HG02623 (cell line): ENCODE measurements at regions not wholly inside any gene's neighbourhood (a gene's known extent, or its start where the extent isn't known, plus 50 kb on each side); places are given as distances from the start of the nearest gene placed in this dataset.

Source experiments
- ATAC-seq: cut with Tn5 transposase; IDR thresholded peaks from one replicate; pipeline ENCODE4 v1.9.1; 2021; ENCODE audit warnings: moderate library complexity; ENCODE audit not compliant: unreplicated experiment

DNA sequence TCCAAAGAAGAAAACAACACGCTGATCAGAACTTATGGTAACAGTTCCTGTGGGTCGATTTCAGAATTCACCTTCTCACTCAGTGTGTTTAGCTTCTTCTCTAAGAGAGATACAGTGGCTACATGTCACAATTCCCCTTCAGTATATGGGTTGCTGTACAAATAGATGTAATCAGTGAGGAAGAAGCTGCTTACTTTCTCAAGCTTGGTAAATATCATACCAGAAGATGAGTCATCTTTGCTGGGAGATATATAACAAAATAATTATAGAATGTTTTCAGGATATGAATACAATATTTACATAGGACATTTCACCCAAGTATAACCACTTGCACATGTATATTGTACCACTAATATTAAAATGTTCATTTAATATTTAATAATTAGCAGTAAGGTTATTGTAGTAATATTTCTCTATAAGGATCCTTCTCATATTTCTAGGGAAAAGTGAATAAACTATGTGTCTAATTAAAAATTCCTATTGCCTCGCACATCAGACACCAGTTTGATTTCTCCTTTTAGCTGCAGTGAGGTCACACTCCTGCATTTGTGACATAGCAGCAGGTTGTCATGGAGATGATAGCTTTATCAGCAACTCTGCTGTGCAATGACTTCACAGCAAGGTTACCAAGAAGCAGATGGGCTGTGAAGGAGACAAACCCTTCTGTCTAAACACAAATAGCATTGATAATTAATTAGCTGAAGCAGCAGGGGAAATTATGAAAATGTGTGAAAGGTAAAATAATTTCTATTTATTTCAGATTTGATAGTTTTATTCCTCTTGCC, 211.4 kb downstream of the TUSC7 start:
- no peak for ATAC-seq

DNA sequence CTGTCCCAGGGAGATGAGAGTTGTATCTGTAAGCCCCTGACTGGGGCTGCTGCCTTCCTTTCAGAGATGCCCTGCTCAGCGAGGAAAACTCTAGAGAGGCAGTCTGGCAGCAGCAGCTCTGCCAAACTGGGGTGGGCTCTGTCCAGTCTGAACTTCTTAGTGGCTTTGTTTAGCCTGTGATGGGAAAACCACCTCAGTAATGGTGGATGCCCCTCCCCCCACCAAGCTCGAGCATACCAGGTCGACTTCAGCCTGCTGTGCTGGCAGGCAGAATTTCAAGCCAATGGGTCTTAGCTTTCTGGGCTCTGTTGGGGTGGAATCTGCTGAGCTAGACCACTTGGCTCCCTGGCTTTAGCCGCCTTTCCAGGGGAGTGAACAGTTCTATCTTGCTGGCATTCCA, 218.3 kb downstream of the TUSC7 start:
- no peak for ATAC-seq

GRCh38 chr3:116929505-116930222, 220.1 kb downstream of the TUSC7 start:
- ATAC-seq = no peak

DNA sequence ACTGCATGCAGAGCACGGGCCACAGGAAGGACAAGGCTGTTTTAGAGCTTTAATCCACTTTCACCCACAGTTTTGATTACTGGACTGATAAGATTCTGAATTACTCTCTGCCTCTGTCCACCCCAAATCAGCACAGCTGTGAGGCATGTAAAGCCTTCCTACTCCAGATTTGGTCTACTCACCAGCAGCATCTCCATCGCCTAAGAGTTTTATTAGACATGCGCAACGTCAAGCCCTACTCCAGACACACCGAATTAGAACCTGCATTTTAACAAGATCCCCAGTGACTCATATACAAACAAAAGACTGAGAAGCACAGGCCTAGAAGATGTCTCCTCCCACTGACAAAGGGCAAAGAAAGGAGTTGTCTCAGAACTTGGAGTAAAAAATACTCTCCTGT, 221.2 kb downstream of the TUSC7 start:
- no peak for ATAC-seq

- ATAC-seq = no peak
These were observed 229.5 kb downstream of the TUSC7 start for GRCh38 chr3:116939091-116939490.

GRCh38 chr3:116939550-116939949, 230.0 kb downstream of the TUSC7 start:
- no peak for ATAC-seq

DNA sequence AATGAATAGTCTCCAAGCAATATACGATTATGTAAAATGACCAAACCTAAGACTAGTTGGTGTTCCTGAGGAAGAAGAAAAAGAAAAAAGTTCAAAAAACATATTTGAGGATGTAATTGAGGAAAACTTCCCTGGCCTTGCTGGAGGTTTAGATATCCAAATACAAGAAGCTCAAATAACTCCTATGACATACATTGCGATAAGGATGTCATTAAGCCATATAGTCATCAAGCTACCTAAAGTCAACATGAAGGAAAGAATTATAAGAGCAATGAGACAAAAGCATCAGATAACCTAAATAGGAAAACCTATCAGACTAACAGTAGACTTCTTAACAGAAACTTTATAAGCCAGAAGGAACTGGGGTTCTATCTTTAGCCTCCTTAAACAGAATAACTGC, 231.1 kb downstream of the TUSC7 start:
- ATAC-seq = no peak

DNA sequence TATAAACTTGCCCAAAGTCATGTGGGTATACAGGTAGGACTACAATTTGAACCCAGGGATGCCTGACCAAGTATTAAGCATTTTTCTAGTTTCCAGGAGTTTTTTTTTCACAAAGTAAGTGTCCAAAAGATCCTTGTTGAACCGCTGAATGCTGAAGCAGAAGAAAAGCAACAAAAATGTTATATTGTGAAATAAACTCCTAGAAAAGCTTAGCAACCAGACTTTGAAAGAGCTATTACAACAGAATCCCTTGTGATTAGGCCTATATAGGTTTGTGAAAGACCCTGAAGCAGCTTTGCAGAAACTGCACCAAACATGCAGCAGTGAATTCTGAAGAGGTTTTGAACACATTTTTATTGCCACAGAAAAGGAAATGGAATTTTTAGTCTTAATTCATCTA, 236.8 kb downstream of the TUSC7 start:
- ATAC-seq = no peak

DNA sequence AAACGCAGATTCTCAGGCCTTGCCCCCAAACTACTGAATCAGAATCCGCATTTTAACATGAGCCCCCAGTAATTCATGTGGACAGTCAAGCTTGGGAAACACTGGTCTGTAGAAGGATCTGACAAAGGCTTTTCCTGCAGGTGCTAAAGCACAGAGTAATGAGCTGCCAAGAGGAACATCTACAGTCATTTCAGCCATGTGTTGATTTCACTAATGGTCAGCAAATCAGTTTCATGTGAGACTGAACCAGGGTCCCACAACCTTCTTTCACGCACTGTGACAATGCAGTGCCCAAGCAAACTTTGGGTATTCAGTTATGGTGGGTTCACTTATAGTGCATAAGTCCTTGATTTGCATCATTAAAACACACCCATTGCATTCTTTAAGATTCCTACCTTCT, 237.6 kb downstream of the TUSC7 start:
- no peak for ATAC-seq

GRCh38 chr3:116947809-116948208, 238.2 kb downstream of the TUSC7 start:
- no peak for ATAC-seq

- ATAC-seq = no peak
These were observed 240.9 kb downstream of the TUSC7 start for GRCh38 chr3:116950301-116951055.

- no peak for ATAC-seq
These were observed 242.0 kb downstream of the TUSC7 start for GRCh38 chr3:116951610-116952009.

DNA sequence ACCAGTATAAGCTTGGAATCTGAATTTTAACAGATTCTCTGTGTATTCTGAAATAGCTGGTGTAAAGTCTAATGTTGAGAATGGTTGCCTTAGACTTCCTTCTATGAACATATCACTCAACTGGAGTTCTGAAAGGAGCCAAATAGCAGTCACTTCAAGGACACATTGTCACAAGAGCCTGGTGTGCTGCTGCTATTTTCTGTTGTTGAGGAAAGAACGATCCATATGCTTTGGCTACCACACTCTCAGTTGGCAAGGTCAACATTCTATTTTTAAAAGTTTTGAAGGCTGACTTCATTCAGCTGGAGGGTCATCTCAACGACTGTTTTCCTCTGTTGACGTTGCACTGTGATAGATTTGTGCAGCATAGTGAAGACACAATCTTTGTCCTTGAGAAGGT, 248.7 kb downstream of the TUSC7 start:
- no peak for ATAC-seq

DNA sequence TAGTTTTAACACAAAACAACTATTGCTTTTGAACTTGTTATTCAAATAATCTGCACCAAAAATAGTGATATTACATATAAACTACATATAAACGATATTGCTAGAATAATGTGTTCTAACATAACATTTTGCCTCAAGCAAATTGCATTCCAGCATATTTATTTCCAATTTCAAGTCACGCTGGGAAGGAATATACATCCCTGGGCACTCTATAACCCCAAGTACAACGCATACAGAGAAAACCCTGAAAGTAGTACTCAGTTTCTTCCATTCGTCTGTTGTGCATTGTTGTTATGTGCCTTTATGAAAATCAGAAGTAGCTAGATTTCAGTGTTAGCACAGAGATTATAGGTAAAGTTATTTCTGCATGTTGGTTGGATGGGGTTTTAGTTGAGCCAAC, 251.5 kb downstream of the TUSC7 start:
- ATAC-seq = no peak

GRCh38 chr3:116963802-116964201, 254.2 kb downstream of the TUSC7 start:
- no peak for ATAC-seq

DNA sequence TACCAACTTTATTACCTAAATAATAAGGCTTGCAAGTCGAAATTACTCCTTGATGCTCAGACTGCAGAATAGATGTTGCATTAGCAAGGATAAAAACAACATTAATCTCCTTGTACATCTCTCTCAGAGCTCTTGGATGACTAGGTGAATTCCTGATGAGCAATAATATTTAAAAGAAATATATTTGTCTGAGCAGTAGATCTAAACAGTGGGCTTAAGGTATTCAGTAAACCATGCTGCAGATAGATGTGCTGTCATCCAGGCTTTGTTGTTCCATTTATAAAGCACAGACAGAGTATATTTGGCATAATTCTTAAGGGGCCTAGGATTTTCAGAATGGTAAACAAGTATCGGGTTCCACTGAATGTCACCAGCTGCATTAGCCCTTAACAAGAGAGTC, 257.1 kb downstream of the TUSC7 start:
- no peak for ATAC-seq

- no peak for ATAC-seq
These were observed 259.6 kb downstream of the TUSC7 start for GRCh38 chr3:116969135-116969534.

DNA sequence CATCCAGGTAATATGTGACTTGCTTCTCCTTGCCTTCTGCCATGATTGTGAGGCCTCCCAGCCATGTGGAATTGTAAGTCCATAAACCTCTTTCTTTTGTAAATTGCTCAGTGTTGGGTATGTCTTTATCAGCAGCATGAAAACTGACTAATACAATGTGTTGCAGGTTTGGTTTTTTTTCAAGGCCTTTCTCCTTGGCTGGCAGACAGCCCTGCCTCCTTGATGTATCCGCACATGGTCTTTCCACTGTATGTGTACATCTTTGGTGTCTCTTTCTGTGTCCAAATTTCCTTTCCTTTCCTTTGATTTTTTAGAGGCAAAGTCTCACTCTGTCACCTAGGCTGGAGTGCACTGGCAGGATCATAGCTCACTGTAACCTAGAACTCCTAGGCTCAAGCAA, 260.1 kb downstream of the TUSC7 start:
- no peak for ATAC-seq

DNA sequence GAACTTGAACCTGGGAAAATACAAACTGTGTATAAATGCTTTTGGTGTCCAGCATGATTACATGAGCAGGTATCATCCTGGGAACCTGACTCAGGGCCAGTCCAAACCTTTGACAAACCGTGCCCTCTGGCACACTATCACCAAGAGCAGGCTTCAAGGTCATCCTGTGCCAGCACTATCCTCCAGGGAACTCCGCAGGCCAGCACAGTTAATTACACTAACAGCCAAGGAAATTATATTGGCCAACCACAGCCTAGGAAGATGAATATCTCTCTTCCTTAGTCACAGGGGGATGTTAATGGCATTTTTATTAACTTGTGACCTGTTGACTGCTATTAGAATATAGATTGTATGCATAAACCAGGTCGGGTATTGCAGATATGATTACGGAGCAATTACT, 262.0 kb downstream of the TUSC7 start:
- no peak for ATAC-seq

DNA sequence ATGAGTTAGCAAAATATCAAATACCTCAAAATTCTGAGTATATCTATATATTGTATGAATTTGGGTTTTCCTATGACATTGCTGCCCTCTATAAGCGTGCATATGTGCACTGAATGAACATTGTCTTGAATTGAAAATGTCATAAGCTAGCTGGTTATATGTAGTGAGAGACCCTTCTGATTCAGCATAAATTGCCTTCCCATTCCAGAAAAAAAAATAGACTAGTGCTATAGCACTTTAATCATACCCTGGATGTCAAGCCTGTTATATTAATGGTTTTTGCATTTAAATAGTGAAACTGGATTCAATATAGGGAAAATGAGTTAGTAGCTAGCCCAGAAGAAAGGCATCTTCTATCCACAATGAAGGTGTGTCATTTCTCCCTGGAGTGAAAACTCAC, 265.1 kb downstream of the TUSC7 start:
- ATAC-seq = no peak

- no peak for ATAC-seq
These were observed 267.9 kb downstream of the TUSC7 start for GRCh38 chr3:116977441-116977840.

- ATAC-seq = no peak
These were observed 270.5 kb downstream of the TUSC7 start for GRCh38 chr3:116980099-116980498.
